SK-N-SH (cell line): ENCODE measurements at regions not wholly inside any gene's neighbourhood (a gene's known extent, or its start where the extent isn't known, plus 50 kb on each side); places are given as distances from the start of the nearest gene placed in this dataset.

Experiments
- CTCF ChIA-PET: fragments of 300-600, 350-600 bp; formaldehyde crosslinking; extraction: SDS; loops from one replicate; lab custom pipeline; 2021; lab: Yijun Ruan, JAX
- POLR2A ChIA-PET: fragments of 350-600 bp; sonication (Branson Sonifier 250); formaldehyde crosslinking; extraction: SDS; loops from one replicate; lab custom pipeline; 2020; ENCODE audit warnings: antibody characterized with exemption, inconsistent platforms; lab: Yijun Ruan, JAX
- DNase-seq: peaks from one replicate; pipeline ENCODE4 v3.0.0; 2012
- H2AFZ ChIP-seq: fragments of 200-600 bp; sonication (generic); 2 replicates; pipeline ENCODE4 v1.8.1; 2016; ENCODE audit warnings: antibody characterized with exemption, mild to moderate bottlenecking, low read depth
- H3F3A ChIP-seq: fragments of 200-600 bp; sonication (generic); replicated peaks from 2 replicates; pipeline ENCODE3; 2016; ENCODE audit warnings: antibody characterized with exemption, mild to moderate bottlenecking; ENCODE audit not compliant: insufficient read depth
- H3K27ac ChIP-seq, 2 experiments: fragments of 200-500 bp in 1 of 2; fragments of 200-600 bp in 1 of 2; sonication (Bioruptor generic) in 1 of 2; sonication (generic), shearing (Covaris generic) in 1 of 2; 2 replicates each; pipeline versions ENCODE4 v1.5.1 to v1.6.1; 2014 to 2016; ENCODE audit warnings: low read depth in 2 of 2, inconsistent platforms in 1 of 2, low read length in 1 of 2, mild to moderate bottlenecking in 1 of 2, mixed read lengths in 1 of 2
- H3K27me3 ChIP-seq: fragments of 200-600 bp; sonication (generic), shearing (Covaris generic); 2 replicates; pipeline ENCODE4 v1.6.1; 2016; ENCODE audit warnings: mixed run types; ENCODE audit not compliant: insufficient read depth
- H3K36me3 ChIP-seq, 2 experiments: fragments of 200-500 bp in 1 of 2; fragments of 200-600 bp in 1 of 2; sonication (Bioruptor generic) in 1 of 2; sonication (generic) in 1 of 2; replicated peaks in 1 of 2; 2 replicates each; pipeline versions ENCODE3 to v1.5.1; 2014 to 2016; ENCODE audit warnings: low read length in 1 of 2, mild to moderate bottlenecking in 1 of 2; ENCODE audit not compliant: insufficient read depth in 2 of 2, control insufficient read depth in 1 of 2
- H3K4me1 ChIP-seq, 2 experiments: fragments of 200-500 bp in 1 of 2; fragments of 200-600 bp in 1 of 2; sonication (Bioruptor generic) in 1 of 2; sonication (generic), shearing (Covaris generic) in 1 of 2; 2 replicates each; pipeline versions ENCODE4 v1.5.1 to v1.6.1; 2014 to 2016; ENCODE audit warnings: low read depth in 1 of 2, low read length in 1 of 2, mixed run types in 1 of 2; ENCODE audit not compliant: insufficient read depth in 2 of 2, control insufficient read depth in 1 of 2
- H3K4me2 ChIP-seq: fragments of 200-600 bp; sonication (generic), shearing (Covaris generic); 2 replicates; pipeline ENCODE4 v1.6.1; 2017; ENCODE audit warnings: mixed run types
- H3K4me3 ChIP-seq, 2 experiments: fragments of 200-500 bp in 1 of 2; fragments of 200-600 bp in 1 of 2; sonication (Bioruptor generic) in 1 of 2; sonication (generic), shearing (Covaris generic) in 1 of 2; 2 replicates each; pipeline versions ENCODE4 v1.5.1 to v1.8.1; 2014 to 2016; ENCODE audit warnings: low read depth in 2 of 2, inconsistent platforms in 1 of 2, low read length in 1 of 2, mild to moderate bottlenecking in 1 of 2, mixed read lengths in 1 of 2, moderate library complexity in 1 of 2
- H3K79me2 ChIP-seq: fragments of 200-600 bp; sonication (generic); 2 replicates; pipeline ENCODE4 v1.8.1; 2017; ENCODE audit warnings: mild to moderate bottlenecking; ENCODE audit not compliant: insufficient read depth
- H3K9ac ChIP-seq: fragments of 200-600 bp; sonication (generic); 2 replicates; pipeline ENCODE4 v1.6.1; 2017; ENCODE audit warnings: mixed run types
- H3K9me2 ChIP-seq: fragments of 200-600 bp; sonication (generic); 2 replicates; pipeline ENCODE4 v1.6.1; 2017; ENCODE audit warnings: mixed run types
- H3K9me3 ChIP-seq: fragments of 200-600 bp; sonication (generic); 2 replicates; pipeline ENCODE4 v1.6.1; 2017; ENCODE audit warnings: mixed run types, mild to moderate bottlenecking, moderate library complexity
- H4K20me1 ChIP-seq: fragments of 200-600 bp; sonication (generic); 2 replicates; pipeline ENCODE4 v1.6.1; 2017; ENCODE audit warnings: mild to moderate bottlenecking, mixed run types; ENCODE audit not compliant: insufficient read depth
- CHD2 ChIP-seq: fragments of 150-350 bp; IDR thresholded peaks from 2 replicates; pipeline ENCODE4 v1.6.1; 2018; ENCODE audit warnings: low read length; ENCODE audit not compliant: partially characterized antibody
- ELF1 ChIP-seq: IDR thresholded peaks from 2 replicates; pipeline ENCODE4 v1.4.0; 2012
- EZH2phosphoT487 ChIP-seq: fragments of 200-600 bp; sonication (generic); IDR thresholded peaks from 2 replicates; pipeline ENCODE4 v1.6.1; 2017; ENCODE audit warnings: low read depth, mixed run types, mild to moderate bottlenecking, antibody characterized with exemption, moderate library complexity, borderline replicate concordance
- FOXJ3 ChIP-seq: sonication (generic); formaldehyde crosslinking; IDR thresholded peaks from 2 replicates; pipeline ENCODE4 v1.5.1; 2020; ENCODE audit warnings: mild to moderate bottlenecking, missing genetic modification reagents
- GABPA ChIP-seq: IDR thresholded peaks from 2 replicates; pipeline ENCODE4 v1.4.0; 2012; ENCODE audit warnings: low read depth, mild to moderate bottlenecking
- GATA2 ChIP-seq: sonication (generic); formaldehyde crosslinking; IDR thresholded peaks from 2 replicates; pipeline ENCODE4 v1.5.0; 2020; ENCODE audit warnings: mild to moderate bottlenecking, missing genetic modification reagents
- MXI1 ChIP-seq: IDR thresholded peaks from 2 replicates; pipeline ENCODE4 v1.6.1; 2012; ENCODE audit warnings: mild to moderate bottlenecking, low read depth, low read length, improper control_type of control experiment
- NFIC ChIP-seq: IDR thresholded peaks from 2 replicates; pipeline ENCODE4 v1.4.0; 2012; ENCODE audit warnings: borderline replicate concordance
- NRF1 ChIP-seq: IDR thresholded peaks from 2 replicates; pipeline ENCODE4 v1.6.1; 2012; ENCODE audit warnings: low read depth, mild to moderate bottlenecking, low read length
- POLR2AphosphoS5 ChIP-seq: IDR thresholded peaks from 2 replicates; pipeline ENCODE4 v1.6.1; 2012; ENCODE audit warnings: low read depth, low read length
- RAD21 ChIP-seq: IDR thresholded peaks from 2 replicates; pipeline ENCODE4 v1.6.1; 2012; ENCODE audit warnings: mild to moderate bottlenecking, low read length
- SIN3A ChIP-seq: IDR thresholded peaks from 2 replicates; pipeline ENCODE4 v1.6.1; 2012; ENCODE audit warnings: low read depth, mild to moderate bottlenecking, low read length, moderate library complexity, borderline replicate concordance
- SMC3 ChIP-seq: IDR thresholded peaks from 2 replicates; pipeline ENCODE4 v1.6.1; 2012; ENCODE audit warnings: low read depth, low read length, improper control_type of control experiment
- TEAD4 ChIP-seq: IDR thresholded peaks from 2 replicates; pipeline ENCODE4 v1.4.0; 2012; ENCODE audit warnings: mild to moderate bottlenecking, borderline replicate concordance; ENCODE audit not compliant: insufficient read depth
- WGBS: methylation state at CpG from one replicate; pipeline ENCODE4 v1.1.6; 2017; ENCODE audit warnings: low lambda C conversion rate; 5-methylcytosine and 5-hydroxymethylcytosine counted together
- TF ChIP-seq, protein P1 (sequence below): fragments of 200-600 bp; sonication (generic); IDR thresholded peaks from 2 replicates; pipeline ENCODE4 v1.6.1; 2017; ENCODE audit warnings: antibody characterized with exemption, mild to moderate bottlenecking, moderate library complexity
- TF ChIP-seq, protein P2 (sequence below): IDR thresholded peaks from 2 replicates; pipeline ENCODE4 v1.4.0; 2012; ENCODE audit warnings: low read depth, borderline replicate concordance
- TF ChIP-seq, protein P3 (sequence below): fragments of 150-350 bp; IDR thresholded peaks from 2 replicates; pipeline ENCODE4 v1.6.1; 2017; ENCODE audit warnings: antibody characterized with exemption, low read length, low read depth, borderline replicate concordance
- TF ChIP-seq, protein P4 (sequence below): fragments of 150-350 bp; IDR thresholded peaks from 2 replicates; pipeline ENCODE4 v1.6.1; 2016; ENCODE audit warnings: mild to moderate bottlenecking, low read depth, low read length

DNA sequence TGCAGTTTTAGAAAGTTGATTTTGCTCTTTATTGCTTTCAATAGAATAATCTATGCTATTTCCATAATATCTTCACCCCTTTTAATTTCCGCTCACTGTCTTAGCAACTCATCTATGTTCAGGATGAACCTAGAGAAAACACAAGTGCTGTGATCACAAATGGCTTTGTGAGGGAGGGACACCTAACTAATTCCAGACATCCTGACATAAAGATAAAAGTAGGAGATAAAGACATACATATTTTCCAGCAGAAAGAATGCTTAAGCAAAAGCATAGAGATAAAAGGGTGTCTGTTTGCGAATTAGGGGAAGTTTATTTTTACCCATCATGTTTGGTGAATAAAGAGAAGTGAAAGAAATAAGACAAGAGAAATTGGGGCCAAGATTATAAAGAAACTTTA lies 254.2 kb downstream of the KCNJ2 start (continued):
- TF ChIP-seq, protein P1, sequence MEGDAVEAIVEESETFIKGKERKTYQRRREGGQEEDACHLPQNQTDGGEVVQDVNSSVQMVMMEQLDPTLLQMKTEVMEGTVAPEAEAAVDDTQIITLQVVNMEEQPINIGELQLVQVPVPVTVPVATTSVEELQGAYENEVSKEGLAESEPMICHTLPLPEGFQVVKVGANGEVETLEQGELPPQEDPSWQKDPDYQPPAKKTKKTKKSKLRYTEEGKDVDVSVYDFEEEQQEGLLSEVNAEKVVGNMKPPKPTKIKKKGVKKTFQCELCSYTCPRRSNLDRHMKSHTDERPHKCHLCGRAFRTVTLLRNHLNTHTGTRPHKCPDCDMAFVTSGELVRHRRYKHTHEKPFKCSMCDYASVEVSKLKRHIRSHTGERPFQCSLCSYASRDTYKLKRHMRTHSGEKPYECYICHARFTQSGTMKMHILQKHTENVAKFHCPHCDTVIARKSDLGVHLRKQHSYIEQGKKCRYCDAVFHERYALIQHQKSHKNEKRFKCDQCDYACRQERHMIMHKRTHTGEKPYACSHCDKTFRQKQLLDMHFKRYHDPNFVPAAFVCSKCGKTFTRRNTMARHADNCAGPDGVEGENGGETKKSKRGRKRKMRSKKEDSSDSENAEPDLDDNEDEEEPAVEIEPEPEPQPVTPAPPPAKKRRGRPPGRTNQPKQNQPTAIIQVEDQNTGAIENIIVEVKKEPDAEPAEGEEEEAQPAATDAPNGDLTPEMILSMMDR = no peak
- TF ChIP-seq GATA2 (CRISPR knock-in tag) = peak; percentile 80
- TF ChIP-seq SMC3 = no peak
- TF ChIP-seq SIN3A = no peak
- TF ChIP-seq NFIC = no peak
- no peak for TF ChIP-seq EZH2phosphoT487
- TF ChIP-seq, protein P2, sequence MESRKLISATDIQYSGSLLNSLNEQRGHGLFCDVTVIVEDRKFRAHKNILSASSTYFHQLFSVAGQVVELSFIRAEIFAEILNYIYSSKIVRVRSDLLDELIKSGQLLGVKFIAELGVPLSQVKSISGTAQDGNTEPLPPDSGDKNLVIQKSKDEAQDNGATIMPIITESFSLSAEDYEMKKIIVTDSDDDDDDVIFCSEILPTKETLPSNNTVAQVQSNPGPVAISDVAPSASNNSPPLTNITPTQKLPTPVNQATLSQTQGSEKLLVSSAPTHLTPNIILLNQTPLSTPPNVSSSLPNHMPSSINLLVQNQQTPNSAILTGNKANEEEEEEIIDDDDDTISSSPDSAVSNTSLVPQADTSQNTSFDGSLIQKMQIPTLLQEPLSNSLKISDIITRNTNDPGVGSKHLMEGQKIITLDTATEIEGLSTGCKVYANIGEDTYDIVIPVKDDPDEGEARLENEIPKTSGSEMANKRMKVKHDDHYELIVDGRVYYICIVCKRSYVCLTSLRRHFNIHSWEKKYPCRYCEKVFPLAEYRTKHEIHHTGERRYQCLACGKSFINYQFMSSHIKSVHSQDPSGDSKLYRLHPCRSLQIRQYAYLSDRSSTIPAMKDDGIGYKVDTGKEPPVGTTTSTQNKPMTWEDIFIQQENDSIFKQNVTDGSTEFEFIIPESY = no peak
- TF ChIP-seq TEAD4 = no peak
- no peak for TF ChIP-seq GABPA
- TF ChIP-seq, protein P3, sequence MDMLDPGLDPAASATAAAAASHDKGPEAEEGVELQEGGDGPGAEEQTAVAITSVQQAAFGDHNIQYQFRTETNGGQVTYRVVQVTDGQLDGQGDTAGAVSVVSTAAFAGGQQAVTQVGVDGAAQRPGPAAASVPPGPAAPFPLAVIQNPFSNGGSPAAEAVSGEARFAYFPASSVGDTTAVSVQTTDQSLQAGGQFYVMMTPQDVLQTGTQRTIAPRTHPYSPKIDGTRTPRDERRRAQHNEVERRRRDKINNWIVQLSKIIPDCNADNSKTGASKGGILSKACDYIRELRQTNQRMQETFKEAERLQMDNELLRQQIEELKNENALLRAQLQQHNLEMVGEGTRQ = no peak
- TF ChIP-seq CHD2 = peak; percentile 25
- TF ChIP-seq NRF1 = no peak
- TF ChIP-seq, protein P4, sequence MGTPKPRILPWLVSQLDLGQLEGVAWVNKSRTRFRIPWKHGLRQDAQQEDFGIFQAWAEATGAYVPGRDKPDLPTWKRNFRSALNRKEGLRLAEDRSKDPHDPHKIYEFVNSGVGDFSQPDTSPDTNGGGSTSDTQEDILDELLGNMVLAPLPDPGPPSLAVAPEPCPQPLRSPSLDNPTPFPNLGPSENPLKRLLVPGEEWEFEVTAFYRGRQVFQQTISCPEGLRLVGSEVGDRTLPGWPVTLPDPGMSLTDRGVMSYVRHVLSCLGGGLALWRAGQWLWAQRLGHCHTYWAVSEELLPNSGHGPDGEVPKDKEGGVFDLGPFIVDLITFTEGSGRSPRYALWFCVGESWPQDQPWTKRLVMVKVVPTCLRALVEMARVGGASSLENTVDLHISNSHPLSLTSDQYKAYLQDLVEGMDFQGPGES = no peak
- TF ChIP-seq ELF1 = no peak
- TF ChIP-seq FOXJ3 (CRISPR knock-in tag) = no peak

DNA sequence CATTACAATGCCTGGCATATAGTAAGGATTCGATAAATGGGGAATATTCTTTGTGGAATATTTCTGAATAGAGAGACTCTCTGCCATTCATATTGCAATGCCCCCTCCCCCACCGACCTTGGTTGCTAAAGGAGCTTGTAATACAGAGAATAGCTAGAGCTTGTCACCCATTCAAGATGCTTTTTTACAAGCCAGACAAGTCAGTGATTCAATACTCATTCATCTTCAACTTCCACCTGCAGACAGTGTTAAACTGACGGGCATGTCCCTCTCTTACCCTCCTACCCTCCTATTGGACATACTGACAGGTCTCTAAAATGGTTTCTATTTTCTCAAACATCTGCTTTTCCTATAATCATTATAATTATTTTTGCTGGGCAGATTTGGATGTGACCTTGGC lies 257.4 kb downstream of the KCNJ2 start:
- WGBS = 53% methylated on average over 3 of the region's 3 CpGs
- no peak for TF ChIP-seq NFIC
- TF ChIP-seq, protein P1 = no peak
- TF ChIP-seq RAD21 = no peak
- no peak for TF ChIP-seq POLR2AphosphoS5
- no peak for TF ChIP-seq MXI1
- no peak overlapping the region for H2AFZ ChIP-seq
- no peaks in the 10 kb centered on the region for H3K79me2 ChIP-seq
- H3K27ac ChIP-seq = no peak overlapping the region
- H3K4me1 ChIP-seq = peaks cover 0 to 20% of the 10 kb centered on the region in 2 experiments; a peak in 2 of 4 replicates
- CTCF ChIA-PET = interaction anchor here (0.8 kb wide), 1 partner anchor 54 kb away, joined by 3 read pairs; no protein-coding TSS in a partner anchor
- H3K9ac ChIP-seq = no peak overlapping the region
- no peaks in the 10 kb centered on the region for H4K20me1 ChIP-seq
- DNase-seq = no peak
- POLR2A ChIA-PET = no interaction called here
- H3K9me3 ChIP-seq = no peaks in the 10 kb centered on the region
- no peak overlapping the region for H3K4me2 ChIP-seq
- no peaks in the 10 kb centered on the region for H3K27me3 ChIP-seq
- H3K4me3 ChIP-seq = no peak overlapping the region
- H3K9me2 ChIP-seq = no peaks in the 10 kb centered on the region
- H3F3A ChIP-seq = no peaks in the 10 kb centered on the region
- H3K36me3 ChIP-seq = no peaks in the 10 kb centered on the region
